ENCODE measurements at regions not wholly inside any gene's neighbourhood (a gene's known extent, or its start where the extent isn't known, plus 50 kb on each side); places are given as distances from the start of the nearest gene placed in this dataset.

DNA sequence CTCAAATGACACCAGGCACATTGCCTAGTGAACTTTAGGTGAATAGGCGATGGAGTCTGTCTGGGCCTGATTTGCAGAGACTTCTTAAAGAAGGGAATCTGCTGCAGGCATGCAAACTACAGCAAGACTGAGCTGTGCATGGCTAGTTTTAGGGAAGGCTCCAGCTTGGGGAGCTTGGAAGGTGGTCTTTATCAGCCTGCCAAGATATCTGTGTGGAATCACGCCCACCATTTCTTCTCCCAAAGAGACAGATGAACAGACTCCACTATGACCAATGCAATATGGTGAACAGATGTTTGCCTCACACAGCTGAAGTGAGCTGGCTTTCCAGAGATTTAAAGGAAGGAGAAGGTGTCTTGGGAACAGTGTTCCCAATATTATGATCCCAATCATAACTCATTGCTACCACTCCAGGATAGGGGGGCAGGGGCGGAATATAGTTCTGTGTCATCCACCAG lies 129.0 kb upstream of the HMHB1 start:
- 54 to 67% (median 64%) methylated on average over 3 of the region's 3 CpGs for WGBS, 5 donors
- no peak overlapping the region for H3K27ac ChIP-seq
- no peaks in the 10 kb centered on the region for H3K9me3 ChIP-seq
- H3K36me3 ChIP-seq: no peaks in the 10 kb centered on the region
- intact Hi-C loops (cut with DNase I; ENCODE audit: low total_unique reads): no loop called here
- H3K27me3 ChIP-seq: no peaks in the 10 kb centered on the region
- no peak overlapping the region for H3K4me3 ChIP-seq
- TF ChIP-seq EP300 (IDR thresholded peaks at IDR 0.05): no peak
- TF ChIP-seq POLR2A (IDR thresholded peaks at IDR 0.05): no peak
- no peak for TF ChIP-seq POLR2AphosphoS5 (IDR thresholded peaks at IDR 0.05)
- no peak for TF ChIP-seq CTCF (IDR thresholded peaks at IDR 0.05)
- DNase-seq: peak in 1 of 2 donors; percentile 64
- H3K4me1 ChIP-seq: peaks cover 0 to 6% (median 2%) of the 10 kb centered on the region in 4 donors

- Histone ChIP-seq H3K9me3 (no peaks in the 10 kb centered on the region), H3K27me3 (no peaks in the 10 kb centered on the region), H3K36me3 (no peaks in the 10 kb centered on the region), H3K4me1 (peaks cover 0 to 6% (median 2%) of the 10 kb centered on the region in 4 donors), H3K4me3 (no peak overlapping the region), H3K27ac (no peak overlapping the region)
- intact Hi-C loops (cut with DNase I; ENCODE audit: low total_unique reads): no loop called here
- peak in 1 of 2 donors; percentile 75 for DNase-seq
- 65 to 82% (median 73%) methylated on average over 2 of the region's 2 CpGs for WGBS, 5 donors
- TF ChIP-seq POLR2AphosphoS5 (IDR thresholded peaks at IDR 0.05) (no peak), POLR2A (IDR thresholded peaks at IDR 0.05) (no peak), EP300 (IDR thresholded peaks at IDR 0.05) (no peak), CTCF (IDR thresholded peaks at IDR 0.05) (no peak)
Observed at GRCh38 chr5:143682246-143682905, 129.6 kb upstream of the HMHB1 start.

DNA sequence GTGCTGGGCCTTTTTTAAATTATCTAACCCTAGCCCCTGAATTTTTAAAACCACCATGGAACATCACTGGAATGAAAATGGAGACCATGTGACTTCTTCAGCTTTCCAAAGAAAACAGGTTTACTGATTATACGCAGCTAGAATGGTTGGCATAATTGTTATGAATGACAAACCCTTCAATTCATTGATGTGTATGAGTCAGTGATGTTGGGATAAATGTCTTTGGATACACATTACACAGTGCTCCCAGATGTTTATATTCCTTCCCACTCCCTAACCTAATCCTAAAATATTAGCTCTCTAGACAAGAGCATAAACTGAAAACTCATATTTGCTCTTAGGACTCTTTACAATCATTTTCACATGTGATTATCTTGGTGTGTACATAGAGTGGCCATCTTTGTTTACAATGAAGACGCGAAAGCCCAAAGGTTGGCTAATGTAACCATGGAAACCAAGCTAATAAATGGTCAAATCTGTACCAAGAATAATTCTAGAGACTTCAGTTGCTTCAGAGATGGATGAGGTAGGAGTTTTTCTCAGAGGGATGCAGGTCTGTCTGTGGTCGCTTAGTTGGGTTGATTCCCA lies 131.2 kb upstream of the HMHB1 start:
- H3K4me1 ChIP-seq: peaks cover 0 to 6% (median 2%) of the 10 kb centered on the region in 4 donors
- H3K9me3 ChIP-seq: no peaks in the 10 kb centered on the region
- H3K4me3 ChIP-seq: no peak overlapping the region
- no peaks in the 10 kb centered on the region for H3K27me3 ChIP-seq
- no peak overlapping the region for H3K27ac ChIP-seq
- TF ChIP-seq CTCF (IDR thresholded peaks at IDR 0.05): no peak
- no peak for DNase-seq
- 61 to 80% (median 71%) methylated on average over 4 of the region's 4 CpGs for WGBS, 5 donors
- intact Hi-C loops (cut with DNase I; ENCODE audit: low total_unique reads): no loop called here
- H3K36me3 ChIP-seq: no peaks in the 10 kb centered on the region

- TF ChIP-seq POLR2A (IDR thresholded peaks at IDR 0.05): no peak
- no peak for TF ChIP-seq CTCF (IDR thresholded peaks at IDR 0.05)
- no peak for TF ChIP-seq EP300 (IDR thresholded peaks at IDR 0.05)
- WGBS, 5 donors: 55 to 87% (median 70%) methylated on average over 1 of the region's 1 CpG
- Histone ChIP-seq H3K4me3 (no peak overlapping the region), H3K27me3 (no peaks in the 10 kb centered on the region), H3K4me1 (peaks cover 0 to 6% (median 2%) of the 10 kb centered on the region in 4 donors), H3K36me3 (no peaks in the 10 kb centered on the region), H3K27ac (no peak overlapping the region), H3K9me3 (no peaks in the 10 kb centered on the region)
- DNase-seq: no peak
- intact Hi-C loops (cut with DNase I; ENCODE audit: low total_unique reads): no loop called here
Observed at GRCh38 chr5:143679777-143680176, 132.2 kb upstream of the HMHB1 start.
